ENCODE measurements at regions not wholly inside any gene's neighbourhood (a gene's known extent, or its start where the extent isn't known, plus 50 kb on each side); places are given as distances from the start of the nearest gene placed in this dataset.

- DNase-seq (ENCODE audit: low spot score in 2 of 2), result no peak
- no peak overlapping the region for H3K27ac ChIP-seq
- 88% methylated on average over 3 of the region's 3 CpGs for WGBS
- H3K36me3 ChIP-seq, result peaks cover 26% of the 10 kb centered on the region
- no peaks in the 10 kb centered on the region for H3K27me3 ChIP-seq
- no peaks in the 10 kb centered on the region for H3K9me3 ChIP-seq
- no peak overlapping the region for H3K4me3 ChIP-seq
- TF ChIP-seq EP300 (IDR thresholded peaks at IDR 0.05), result no peak
- no peak for TF ChIP-seq POLR2AphosphoS5 (IDR thresholded peaks at IDR 0.05)
- no peak for TF ChIP-seq POLR2A (IDR thresholded peaks at IDR 0.05)
- no peak for TF ChIP-seq CTCF (IDR thresholded peaks at IDR 0.05)
- H3K4me1 ChIP-seq, result no peaks in the 10 kb centered on the region
Observed at GRCh38 chr2:16561676-16562075, 104.0 kb downstream of the CYRIA start.

GRCh38 chr2:16561251-16561650 lies 104.4 kb downstream of the CYRIA start:
- no peak overlapping the region for H3K27ac ChIP-seq
- no peaks in the 10 kb centered on the region for H3K27me3 ChIP-seq
- no peaks in the 10 kb centered on the region for H3K4me1 ChIP-seq
- DNase-seq (ENCODE audit: low spot score in 2 of 2), result no peak
- no peaks in the 10 kb centered on the region for H3K9me3 ChIP-seq
- no peak overlapping the region for H3K4me3 ChIP-seq
- H3K36me3 ChIP-seq, result peaks cover 26% of the 10 kb centered on the region
- 92% methylated on average over 6 of the region's 6 CpGs for WGBS
- TF ChIP-seq EP300 (IDR thresholded peaks at IDR 0.05), result no peak
- no peak for TF ChIP-seq POLR2A (IDR thresholded peaks at IDR 0.05)
- TF ChIP-seq POLR2AphosphoS5 (IDR thresholded peaks at IDR 0.05), result no peak
- TF ChIP-seq CTCF (IDR thresholded peaks at IDR 0.05), result no peak

DNA sequence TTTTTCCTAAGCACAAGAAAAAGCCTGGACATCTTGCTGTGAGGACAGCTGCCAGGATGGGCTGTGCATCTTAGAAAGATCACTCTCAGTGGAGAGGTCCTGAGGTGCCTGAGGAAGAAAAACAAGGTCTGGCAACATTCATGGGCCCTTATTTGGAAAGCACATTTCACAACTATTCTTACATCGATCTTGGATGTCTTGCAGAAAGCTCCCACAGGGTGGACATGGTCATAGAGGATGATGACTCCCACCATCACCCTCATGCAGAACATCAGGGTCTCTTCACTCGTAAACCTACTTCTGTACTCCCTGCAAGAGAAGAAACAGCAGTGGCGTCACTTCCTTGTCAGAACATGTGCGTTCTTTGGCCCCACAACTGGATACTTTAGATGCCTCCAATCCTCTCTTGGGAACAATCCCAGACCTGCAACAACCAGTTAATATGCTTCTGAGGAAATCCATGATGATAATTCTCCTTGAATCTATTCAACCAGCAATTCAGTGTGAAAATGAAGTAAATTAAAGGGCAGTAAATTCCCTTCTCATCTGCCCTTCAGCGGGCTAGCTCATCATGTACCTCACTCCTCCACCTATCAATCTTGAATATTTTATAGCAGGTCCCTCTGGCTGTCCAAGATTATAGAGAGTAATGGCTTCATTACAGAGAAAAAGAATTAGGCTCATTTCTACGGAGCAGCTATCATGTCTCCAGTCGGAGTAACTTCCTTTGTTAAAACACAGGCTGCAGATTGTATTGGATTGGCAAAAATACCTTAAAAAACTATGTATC lies 106.2 kb downstream of the CYRIA start:
- Histone ChIP-seq H3K9me3 (no peaks in the 10 kb centered on the region), H3K4me1 (no peaks in the 10 kb centered on the region), H3K36me3 (peaks cover 25% of the 10 kb centered on the region), H3K27ac (no peak overlapping the region), H3K4me3 (no peak overlapping the region), H3K27me3 (no peaks in the 10 kb centered on the region)
- WGBS, result 88% methylated on average over 7 of the region's 7 CpGs
- DNase-seq (ENCODE audit: low spot score in 2 of 2), result no peak
- TF ChIP-seq CTCF (IDR thresholded peaks at IDR 0.05) (no peak), EP300 (IDR thresholded peaks at IDR 0.05) (no peak), POLR2AphosphoS5 (IDR thresholded peaks at IDR 0.05) (no peak), POLR2A (IDR thresholded peaks at IDR 0.05) (no peak)

DNA sequence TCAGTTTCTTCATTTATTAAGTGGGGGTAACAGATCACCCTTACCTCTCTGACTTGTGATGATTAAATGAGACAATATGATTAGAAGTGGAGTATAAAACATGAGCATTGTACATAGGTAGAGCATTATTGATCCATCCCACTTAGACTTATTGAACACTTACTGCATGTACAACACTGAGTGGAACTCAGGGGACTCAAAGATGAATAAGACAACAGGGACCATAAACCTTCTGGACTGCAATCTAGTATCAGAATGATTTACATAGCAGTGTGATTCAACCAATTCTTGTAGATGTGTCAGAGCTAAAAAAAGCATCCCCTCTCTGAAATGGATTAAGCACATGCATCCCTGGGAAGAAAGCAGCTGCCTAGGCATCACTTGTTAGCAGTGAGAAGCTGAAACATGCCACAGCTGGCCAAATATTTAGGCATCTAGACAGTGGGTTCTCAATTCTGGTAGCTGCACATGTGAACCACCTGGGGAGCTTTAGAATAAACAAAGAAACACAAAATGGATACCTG lies 111.5 kb downstream of the CYRIA start:
- H3K27ac ChIP-seq, result no peak overlapping the region
- no peak overlapping the region for H3K4me3 ChIP-seq
- TF ChIP-seq CTCF (IDR thresholded peaks at IDR 0.05), result no peak
- no peak for TF ChIP-seq POLR2AphosphoS5 (IDR thresholded peaks at IDR 0.05)
- TF ChIP-seq POLR2A (IDR thresholded peaks at IDR 0.05), result no peak
- TF ChIP-seq EP300 (IDR thresholded peaks at IDR 0.05), result no peak
- peaks cover 18% of the 10 kb centered on the region for H3K36me3 ChIP-seq
- no peaks in the 10 kb centered on the region for H3K9me3 ChIP-seq
- no peaks in the 10 kb centered on the region for H3K4me1 ChIP-seq
- no peak for DNase-seq (ENCODE audit: low spot score in 2 of 2)
- no peaks in the 10 kb centered on the region for H3K27me3 ChIP-seq

DNA sequence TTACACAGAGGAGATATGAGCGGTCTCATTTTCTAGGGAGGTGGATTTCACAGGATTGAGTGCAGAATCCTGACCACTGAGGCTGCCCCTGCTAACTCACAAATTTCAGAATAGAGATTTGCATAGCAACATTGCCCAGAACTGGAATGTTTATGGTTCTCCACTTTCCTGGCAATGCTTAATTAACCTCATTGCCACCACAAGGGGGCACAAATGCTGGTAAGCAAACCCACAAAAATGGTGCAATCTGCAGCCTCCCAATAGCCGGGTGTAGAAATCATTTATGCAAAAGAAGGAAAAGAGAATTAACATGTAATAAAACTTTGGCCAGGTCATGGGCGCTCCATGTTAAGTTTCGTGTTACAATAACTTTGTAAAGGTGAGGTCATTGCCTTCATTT lies 112.4 kb downstream of the CYRIA start:
- peaks cover 9% of the 10 kb centered on the region for H3K36me3 ChIP-seq
- H3K4me3 ChIP-seq, result no peak overlapping the region
- TF ChIP-seq CTCF (IDR thresholded peaks at IDR 0.05) (peak in 1 of 2 donors; percentile 33), EP300 (IDR thresholded peaks at IDR 0.05) (no peak), POLR2A (IDR thresholded peaks at IDR 0.05) (no peak)
- no peaks in the 10 kb centered on the region for H3K27me3 ChIP-seq
- H3K27ac ChIP-seq, result no peak overlapping the region
- no peaks in the 10 kb centered on the region for H3K4me1 ChIP-seq
- no peak for DNase-seq (ENCODE audit: low spot score in 2 of 2)
- 64% methylated on average over 4 of the region's 4 CpGs for WGBS
- no peaks in the 10 kb centered on the region for H3K9me3 ChIP-seq
